ENCODE measurements at regions not wholly inside any gene's neighbourhood (a gene's known extent, or its start where the extent isn't known, plus 50 kb on each side); places are given as distances from the start of the nearest gene placed in this dataset.

DNA sequence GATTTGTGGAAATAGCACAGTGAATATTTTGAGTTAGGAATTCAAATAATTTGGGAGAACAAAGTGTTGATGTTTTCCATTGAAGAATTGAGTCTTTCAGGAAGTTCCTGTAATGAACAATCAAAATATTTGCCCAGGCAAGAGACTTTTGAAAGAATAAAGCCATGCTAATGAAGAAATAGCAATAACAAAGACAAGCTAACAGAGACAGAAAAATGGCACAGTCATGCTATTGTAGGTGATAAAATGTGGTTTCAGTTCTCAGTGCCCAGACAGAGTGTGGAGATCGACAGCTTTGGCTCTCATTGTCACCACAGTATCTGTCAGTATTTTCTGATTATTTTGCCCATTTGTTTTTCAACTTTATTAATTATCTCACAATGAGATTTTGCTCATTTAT, 490.8 kb upstream of the PIK3C3 start:
- DNase-seq (ENCODE audit: low read depth in 2 of 2) = no peak

DNA sequence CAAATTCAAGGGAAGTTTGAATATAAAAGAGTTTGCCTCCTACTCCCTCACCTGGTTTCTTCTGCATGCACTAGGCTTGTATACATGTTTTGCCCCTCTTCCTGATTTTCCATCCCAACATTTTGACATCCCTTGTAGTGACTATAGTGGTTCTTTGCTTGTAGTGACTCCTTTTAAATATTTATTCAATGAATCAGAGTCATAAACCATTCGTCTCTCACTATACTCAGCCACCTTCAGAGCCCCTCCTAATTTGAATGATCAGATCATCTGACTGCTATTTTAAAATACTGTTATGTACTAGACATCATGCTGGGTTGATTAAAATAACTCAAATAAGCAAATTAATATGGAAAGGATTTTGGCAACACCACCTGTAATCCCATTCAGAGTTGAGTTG, 492.1 kb upstream of the PIK3C3 start:
- no peak for DNase-seq (ENCODE audit: low read depth in 2 of 2)

DNA sequence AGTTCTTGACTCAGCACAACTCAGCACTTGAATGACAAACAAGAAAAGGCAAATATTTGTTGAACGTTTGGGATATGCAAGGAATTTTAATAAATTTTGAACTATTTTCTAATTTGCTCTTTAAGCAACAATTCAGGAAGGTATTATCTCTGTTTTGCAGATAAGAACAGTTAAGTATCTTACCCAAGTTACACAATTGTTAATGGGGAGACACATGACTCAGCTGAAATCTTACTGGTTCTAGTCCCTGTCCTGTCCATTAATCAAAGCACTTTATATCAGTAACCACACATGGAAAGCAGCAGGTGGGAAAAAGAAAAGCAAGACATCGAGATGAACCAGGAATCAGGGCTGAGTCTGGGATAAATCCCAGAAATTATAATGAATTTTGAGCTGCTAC, 493.9 kb upstream of the PIK3C3 start:
- no peak for DNase-seq (ENCODE audit: low read depth in 2 of 2)

DNA sequence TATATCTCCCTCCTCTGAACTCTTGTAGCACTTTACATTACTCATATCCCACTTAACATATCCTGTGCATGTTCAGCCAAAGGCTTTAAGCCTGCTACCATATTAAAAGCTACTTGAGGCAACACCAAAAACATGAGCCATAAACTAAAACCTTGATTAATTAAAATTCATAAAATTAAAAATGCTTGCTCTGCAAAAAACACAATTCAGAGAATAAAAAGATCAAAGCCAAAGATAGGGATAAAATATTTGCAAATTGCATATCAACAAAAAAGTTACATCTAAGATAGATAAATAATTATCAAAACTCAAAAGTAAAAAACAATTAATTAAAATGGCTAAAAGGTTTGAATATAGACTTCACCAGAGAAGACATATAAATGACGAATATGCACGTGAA, 495.4 kb upstream of the PIK3C3 start:
- no peak for DNase-seq (ENCODE audit: low read depth in 2 of 2)

DNA sequence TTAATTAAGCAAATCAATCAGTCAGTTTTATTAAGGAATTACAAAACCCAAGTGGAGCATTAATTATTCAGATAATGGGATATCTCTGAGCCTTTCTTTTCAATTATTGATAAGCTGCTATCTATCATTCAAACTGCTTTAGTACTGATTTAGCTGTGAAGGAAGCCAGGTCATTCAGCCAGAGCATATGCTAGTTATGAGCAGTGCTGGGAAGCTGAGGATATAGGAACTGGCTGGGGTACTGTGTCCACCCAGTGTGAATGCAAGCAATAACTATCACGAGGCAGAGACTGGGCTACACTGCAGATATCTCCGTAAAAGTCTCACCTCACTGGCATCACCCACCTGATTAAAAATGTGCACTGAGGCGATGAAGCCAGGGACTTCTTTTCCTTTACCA, 496.7 kb upstream of the PIK3C3 start:
- no peak for DNase-seq (ENCODE audit: low read depth in 2 of 2)

DNA sequence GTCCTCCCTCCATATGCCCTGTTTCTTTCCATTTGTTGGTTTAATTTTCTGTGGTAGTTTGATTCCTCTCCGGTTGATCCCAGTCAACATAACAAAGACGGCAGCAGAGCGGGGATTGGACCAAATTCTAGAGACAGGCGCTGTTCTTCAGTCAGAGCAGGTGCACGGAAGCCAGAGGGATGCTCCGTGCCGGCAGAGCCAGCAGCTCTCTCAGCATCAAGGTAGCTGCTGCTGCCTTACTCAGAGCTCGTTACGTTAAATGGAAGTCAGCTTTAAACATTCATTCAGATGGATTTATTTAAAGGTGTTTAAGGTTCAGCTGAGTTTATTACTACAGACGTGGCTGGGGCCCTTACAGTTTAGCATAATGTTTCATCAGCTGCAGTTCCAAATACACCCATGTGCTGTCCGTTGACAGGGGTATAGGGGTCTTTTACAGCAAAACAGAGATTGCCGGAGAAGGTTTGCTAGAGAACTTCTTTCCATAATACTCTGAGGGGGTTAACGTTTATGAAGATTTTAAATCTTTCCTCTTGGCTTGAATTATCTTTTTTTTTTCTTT, 497.2 kb upstream of the PIK3C3 start:
- no peak for DNase-seq (ENCODE audit: low read depth in 2 of 2)

DNA sequence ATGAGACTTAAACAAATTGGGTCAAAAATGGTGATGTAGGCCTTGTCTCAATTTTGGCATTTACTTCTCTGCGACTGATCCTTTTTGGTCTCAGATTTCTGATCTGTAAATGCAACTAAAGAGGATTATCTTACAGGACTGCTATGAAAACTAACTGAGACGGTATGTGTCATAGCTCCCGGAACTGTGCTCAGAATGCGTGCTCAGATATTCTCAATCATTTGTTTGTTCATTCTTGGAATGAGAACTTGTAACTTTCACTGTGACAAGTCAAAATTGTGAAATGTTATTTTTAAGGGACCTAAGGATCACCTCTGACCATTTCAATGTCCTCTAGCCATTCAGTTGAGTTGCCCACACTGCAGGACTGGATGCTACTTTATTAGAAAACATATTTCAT, 498.2 kb upstream of the PIK3C3 start:
- DNase-seq (ENCODE audit: low read depth in 2 of 2) = no peak

DNA sequence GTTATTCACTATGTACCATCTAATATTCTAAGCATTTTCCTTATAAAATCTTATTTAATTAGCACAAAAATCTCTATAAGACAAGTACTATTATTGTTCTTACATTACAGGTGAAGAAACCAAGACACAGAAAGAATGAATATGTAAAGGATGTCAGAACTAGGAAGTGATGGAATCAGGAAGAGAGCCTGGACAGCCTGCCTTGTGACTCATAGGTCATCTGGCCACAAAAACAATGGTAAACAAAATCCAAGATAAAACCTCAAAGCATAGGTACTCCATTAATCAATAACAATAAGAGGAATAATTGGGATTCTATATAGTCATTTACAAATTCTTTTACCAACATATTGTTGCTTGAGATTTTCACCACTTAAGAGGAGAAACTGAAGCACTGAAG, 505.4 kb upstream of the PIK3C3 start:
- no peak for DNase-seq (ENCODE audit: low read depth in 2 of 2)

DNA sequence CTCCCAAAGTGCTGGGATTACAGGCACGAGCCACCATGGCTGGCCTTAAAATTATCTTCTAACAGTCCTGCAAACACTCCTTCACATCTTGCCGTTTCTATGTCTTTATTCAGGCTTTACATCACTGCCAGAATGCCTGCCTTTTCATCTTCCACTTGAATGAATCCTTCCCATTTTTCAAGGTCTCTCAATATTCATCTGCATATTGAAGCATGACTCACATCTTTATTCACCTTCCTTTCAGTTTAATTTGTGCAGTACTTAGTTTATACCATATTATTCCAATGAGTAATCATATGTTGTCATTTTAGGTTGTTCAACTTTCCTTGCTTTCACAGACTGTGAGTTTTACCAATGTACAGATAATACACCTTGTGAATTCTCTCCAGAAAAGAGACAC, 510.1 kb upstream of the PIK3C3 start:
- no peak for DNase-seq (ENCODE audit: low read depth in 2 of 2)

DNA sequence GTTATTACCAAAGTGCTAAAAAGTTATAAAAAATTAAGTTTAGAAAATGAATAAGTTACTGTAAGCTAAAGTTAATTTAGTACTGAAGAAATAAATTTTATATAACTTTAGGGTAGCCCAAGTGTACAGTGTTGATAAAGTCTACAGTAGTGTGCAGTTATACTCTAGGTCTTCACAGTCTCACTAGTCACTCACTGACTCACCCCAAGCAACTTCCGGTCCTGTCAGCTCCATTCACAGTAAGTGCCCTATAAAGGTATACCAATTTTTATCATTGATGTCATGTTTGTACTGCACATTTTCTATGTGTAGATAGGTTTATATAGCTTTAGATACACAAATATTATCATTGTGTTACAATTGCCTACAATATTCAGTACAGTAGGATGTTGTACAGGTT, 518.3 kb upstream of the PIK3C3 start:
- no peak for DNase-seq (ENCODE audit: low read depth in 2 of 2)

DNA sequence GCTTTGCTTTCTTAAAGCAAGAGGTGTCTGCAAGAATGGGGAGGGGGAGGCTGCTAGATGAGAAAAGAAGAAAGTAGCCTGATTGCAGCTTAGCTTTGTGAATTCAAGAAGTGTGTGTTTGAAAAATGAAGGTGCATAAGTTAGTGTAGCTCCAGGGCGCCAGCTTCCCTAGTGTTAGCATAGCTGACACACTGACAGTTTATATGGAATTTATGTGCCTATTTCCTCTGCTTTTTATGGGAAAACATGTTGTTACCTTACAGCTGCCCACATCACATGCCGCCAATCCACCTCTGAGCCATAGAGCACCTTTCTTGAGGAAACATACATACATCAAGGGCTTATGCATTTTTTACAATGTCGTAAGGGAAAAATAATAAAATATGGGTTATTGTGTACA, 536.4 kb upstream of the PIK3C3 start:
- DNase-seq (ENCODE audit: low read depth in 2 of 2) = no peak

DNA sequence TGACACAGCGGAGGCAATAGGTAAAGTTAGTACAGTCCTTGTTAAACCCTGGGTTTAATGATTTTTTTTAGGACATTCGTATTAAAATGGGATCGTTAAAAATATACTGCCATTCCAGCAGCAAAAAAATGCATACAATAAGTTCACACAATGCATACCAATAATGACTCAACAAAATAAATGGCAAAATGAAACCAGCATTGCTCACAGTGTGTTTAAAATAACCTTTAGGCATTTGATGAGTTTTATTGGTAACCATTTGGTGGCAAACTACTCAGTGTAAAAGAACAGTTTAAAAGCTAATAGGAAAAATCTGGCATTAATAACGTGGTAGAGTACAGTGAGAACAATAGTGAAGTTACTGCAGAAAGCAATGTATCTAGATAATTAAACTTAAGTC, 539.0 kb upstream of the PIK3C3 start:
- no peak for DNase-seq (ENCODE audit: low read depth in 2 of 2)

DNA sequence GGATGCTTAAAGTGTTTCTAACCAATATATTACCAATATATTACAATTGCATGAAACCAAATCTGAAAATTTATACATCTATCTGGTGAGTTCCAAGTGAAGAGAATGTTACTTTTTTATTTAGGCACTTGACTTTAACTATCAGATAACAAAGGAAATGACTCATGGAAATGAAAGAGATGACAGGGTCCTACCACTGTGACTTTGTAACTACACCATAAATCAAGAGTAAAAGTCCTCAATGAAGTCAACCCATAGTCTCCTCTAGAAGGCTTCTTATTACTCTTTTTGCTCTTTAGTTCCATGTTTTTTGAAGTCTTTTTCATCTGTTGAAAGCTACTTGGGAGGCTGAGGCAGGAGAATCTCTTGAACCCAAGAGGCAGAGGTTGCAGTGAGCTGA, 545.0 kb upstream of the PIK3C3 start:
- DNase-seq (ENCODE audit: low read depth in 2 of 2) = no peak

DNA sequence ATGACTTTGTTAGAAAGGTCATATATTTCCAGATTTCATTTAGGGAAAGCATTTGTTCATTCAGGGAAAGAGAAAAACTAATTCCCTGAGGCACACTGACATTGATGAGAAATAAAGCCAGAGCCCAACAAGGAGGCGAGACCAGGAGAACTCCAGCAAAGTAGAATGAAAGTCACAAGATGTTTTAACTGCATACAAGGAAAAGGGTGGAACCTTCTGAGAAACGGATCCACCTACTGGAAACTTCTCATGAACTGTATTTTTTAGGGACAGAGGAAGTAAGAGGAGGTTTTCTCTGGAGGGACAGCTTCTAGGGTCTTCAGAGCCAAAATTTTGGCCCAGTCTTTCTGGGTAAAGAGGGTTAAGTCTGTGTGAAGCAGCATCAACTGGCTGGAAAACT, 548.2 kb upstream of the PIK3C3 start:
- DNase-seq (ENCODE audit: low read depth in 2 of 2) = no peak

DNA sequence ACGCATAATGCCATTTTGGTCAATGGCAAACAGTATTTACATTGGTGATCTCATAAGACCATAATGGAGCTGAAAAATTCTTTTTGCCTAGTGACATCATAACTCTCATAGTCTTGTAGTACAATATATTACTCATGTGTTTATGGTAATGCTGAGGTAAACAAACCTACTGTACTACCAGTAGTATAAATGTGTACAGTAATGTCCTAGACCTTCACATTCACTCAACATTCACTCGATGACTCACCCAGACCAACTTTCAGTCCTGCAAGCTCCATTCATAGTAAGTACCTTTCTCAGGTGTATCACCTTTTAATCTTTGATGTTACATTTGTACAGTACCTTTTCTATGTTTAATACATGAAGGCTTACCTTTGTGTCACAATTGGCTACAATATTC, 558.2 kb upstream of the PIK3C3 start:
- DNase-seq (ENCODE audit: low read depth in 2 of 2) = no peak

DNA sequence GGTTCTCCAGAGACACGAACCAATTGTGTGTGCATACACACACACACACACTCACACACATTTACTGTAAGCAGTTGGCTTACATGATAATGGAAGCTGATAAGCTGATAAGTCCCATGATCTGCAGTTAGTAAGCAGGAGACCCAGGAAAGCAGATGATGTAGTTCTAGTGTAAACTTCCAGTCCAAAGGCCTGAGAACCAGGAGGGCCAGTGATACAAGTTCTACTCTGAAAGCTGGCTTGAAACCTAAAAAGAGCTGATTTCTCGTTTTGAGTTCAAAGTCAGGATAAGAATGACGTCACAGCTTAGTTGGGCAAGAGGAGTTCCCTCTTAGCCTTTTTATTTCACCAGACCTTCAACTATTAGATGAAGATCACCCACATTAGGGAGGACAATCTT, 558.8 kb upstream of the PIK3C3 start:
- no peak for DNase-seq (ENCODE audit: low read depth in 2 of 2)

DNA sequence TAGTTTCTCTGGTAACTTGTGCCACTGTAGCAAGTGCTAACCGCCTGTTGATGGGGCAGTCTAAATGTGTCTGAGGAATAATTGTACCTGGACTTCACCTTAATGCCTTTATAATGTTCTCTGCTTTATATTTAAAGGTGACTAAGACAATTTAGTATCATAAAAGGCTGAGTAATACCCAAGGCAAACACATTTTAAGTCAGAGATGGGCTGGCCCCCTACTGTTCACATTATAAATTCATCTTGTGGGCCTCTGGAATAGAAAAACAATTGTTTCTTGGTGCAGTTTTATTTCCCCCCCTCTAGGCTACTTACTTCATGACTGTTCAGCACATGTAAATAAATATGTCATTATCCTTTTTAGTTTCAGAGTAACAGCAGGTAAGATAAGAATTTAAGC, 559.3 kb upstream of the PIK3C3 start:
- no peak for DNase-seq (ENCODE audit: low read depth in 2 of 2)

DNA sequence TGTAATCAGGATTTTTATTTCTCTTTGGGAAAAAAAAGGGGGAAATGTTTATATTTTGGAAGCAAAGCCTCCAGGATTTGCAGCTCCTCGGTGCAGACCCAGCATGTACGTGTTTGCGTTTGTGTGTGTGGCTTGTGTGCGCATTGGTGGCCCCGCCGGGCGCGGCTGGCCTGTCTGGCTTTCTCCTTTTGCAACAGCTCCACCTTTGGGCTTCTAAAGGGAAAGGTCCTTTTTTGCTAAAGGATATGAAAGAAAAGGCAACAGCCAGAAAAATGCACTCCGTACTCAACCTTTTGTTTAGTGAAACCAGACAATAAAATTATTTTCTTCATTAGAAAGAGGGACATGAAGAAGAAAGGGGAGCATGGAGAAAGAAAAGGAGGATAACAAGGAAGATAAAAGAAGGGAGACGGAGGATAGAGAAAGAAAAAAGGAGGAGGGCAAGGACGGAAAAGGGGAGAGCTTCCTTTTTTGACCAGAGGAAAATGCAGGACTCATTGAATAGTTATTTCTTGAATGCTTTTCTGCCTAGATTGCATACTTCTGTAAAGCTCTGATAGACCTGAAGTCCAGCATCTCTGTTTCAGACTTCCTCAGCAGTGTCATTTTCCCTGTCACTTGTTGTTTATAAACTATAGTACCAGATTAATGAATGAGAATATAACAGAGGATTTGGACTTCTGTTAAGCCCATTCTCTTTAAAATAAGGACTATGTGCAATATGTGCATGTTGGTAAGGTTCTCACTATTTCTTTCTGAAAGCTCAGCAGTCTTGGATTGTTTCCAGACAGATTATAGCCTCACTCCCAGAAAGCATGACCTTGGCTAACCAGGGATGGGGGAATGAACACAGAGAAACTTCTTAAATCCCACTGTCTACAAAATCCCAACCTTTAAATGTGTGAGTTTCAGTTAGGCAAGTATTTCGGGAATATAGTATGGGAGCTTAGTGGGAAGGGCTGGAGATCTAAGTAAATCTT, 563.1 kb upstream of the PIK3C3 start:
- no peak for DNase-seq (ENCODE audit: low read depth in 2 of 2)

DNA sequence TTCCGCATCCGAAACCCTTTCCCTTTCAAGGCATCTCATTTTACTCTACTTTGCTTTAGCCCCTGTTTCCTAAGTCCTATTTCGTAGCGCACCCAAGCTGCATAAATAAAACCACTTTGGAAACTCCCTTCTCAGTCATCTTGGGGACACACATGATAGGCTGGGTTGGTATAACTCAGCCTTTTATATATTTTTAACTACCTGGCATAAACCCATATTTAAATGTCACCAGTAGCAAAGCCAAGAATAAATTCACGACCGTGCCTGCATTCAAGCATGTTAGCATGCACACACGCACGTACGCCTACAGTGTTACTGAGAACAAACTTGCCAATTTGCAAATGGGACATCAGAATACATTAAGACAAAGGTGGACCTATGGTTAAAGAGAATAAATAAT, 564.7 kb upstream of the PIK3C3 start:
- no peak for DNase-seq (ENCODE audit: low read depth in 2 of 2)

DNA sequence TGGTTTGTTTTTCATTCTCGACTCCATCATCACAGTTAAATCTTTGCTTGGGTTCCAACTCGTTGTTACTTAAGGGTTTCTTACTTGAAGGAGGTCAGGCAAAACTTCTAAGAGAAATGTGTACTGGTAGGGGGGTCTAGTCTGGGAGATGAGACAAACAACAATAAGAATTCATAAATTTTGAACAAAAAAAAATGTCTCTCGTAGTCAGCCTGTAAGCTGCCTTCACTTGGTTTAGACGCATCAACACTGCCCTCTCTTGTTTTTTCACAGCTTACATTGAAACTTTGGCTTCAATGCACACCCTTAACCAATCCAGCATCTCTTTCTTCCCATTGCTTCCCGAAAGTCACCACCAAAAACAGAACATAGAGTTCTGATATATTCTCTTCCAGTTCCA, 576.4 kb upstream of the PIK3C3 start:
- no peak for DNase-seq (ENCODE audit: low read depth in 2 of 2)

DNA sequence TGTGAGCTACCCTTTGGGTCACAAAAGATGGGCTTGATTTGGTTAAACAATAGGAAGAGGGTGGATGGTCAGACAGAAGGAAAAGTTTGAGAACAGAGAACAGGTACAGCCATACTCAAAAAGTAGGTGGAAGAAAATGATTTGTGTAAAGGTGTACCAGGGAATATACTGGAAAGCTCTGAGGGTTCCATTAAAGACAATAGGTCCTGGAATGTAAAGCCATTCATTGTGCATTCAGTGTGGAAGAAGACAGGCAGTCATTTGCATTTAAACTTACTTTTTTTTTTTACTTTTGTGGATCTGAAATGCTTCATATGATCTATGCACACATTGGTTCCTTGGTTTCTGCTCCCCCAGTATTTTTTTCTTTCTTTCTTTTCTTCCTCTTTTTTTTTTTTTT, 581.4 kb upstream of the PIK3C3 start:
- DNase-seq (ENCODE audit: low read depth in 2 of 2) = no peak

DNA sequence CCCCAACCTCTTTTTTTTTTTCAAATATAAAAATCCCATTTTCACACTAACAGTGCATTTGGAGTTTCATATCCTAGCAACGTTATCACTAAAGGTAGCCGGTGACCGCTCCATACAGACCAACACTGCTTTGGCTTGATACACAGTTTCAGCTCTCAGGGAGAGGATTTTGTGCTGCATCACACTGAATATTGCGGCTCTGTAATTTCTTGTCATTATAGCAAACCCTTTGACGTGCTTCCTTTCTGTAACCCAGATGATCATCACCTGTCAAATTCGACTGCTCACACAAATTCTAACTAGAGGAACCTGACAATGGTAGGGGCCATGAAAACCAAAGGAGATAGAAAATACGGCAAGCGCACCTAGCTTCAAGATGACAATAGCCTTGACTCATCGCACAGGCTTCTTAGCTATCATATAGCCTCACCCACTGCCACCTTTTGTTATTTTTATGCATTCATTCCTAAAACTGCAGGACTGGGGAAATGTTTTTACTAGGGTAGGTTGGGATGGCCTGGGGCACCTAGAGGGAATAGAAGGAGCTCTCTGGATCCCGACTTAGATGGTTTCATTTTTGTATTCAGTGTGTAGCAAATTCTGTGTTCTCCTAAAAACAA, 582.9 kb upstream of the PIK3C3 start:
- no peak for DNase-seq (ENCODE audit: low read depth in 2 of 2)
